T-helper 2 cell treated with Interferon-gamma antibody and Interleukin-4, amounts not matched to agents 5 μg/mL and 100 μg/mL, for 36 hours (primary cell): ENCODE measurements at regions not wholly inside any gene's neighbourhood (a gene's known extent, or its start where the extent isn't known, plus 50 kb on each side); places are given as distances from the start of the nearest gene placed in this dataset.

Experiments used
- DNase-seq: peaks from one replicate; pipeline ENCODE4 v3.0.0; 2021; ENCODE audit warnings: low spot score
- H3K27ac Mint-ChIP-seq: one replicate; pipeline ENCODE4 v1.8.0; 2021; ENCODE audit warnings: mild to moderate bottlenecking, mixed read lengths
- H3K27me3 Mint-ChIP-seq: one replicate; pipeline ENCODE4 v1.8.0; 2021; ENCODE audit warnings: low read depth, mixed read lengths
- H3K36me3 Mint-ChIP-seq: one replicate; pipeline ENCODE4 v1.8.0; 2021; ENCODE audit warnings: low read depth, mixed read lengths
- H3K4me1 Mint-ChIP-seq: one replicate; pipeline ENCODE4 v1.8.0; 2021; ENCODE audit warnings: low read depth, mixed read lengths
- H3K4me3 Mint-ChIP-seq: one replicate; pipeline ENCODE4 v1.8.0; 2022; ENCODE audit warnings: mild to moderate bottlenecking, moderate library complexity, mixed read lengths
- H3K9me3 Mint-ChIP-seq: one replicate; pipeline ENCODE4 v1.8.0; 2021; ENCODE audit warnings: mixed read lengths

DNA sequence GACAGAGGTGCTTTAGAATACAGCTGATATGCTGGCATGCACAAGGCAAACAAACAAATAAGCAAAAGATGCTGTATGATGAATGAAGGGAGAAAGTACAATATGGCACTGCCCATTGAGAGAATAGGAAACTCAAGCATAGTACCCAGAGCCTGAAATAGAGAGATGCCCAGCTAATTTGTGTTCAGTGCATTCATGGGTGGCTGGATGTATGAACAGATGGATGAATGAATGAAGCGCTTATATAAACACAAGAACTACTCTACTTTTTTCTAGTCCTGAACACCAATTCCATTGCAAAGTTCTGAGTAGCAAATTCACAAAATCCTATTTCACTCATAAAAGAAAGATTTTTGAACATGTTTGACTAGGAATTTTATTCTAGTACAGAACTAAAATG, 756.3 kb downstream of the SATB2 start:
- Mint-ChIP-seq H3K27me3 (no peaks in the 10 kb centered on the region), H3K36me3 (no peaks in the 10 kb centered on the region), H3K4me3 (no peak overlapping the region), H3K9me3 (no peaks in the 10 kb centered on the region), H3K4me1 (no peaks in the 10 kb centered on the region), H3K27ac (no peak overlapping the region)
- no peak for DNase-seq

DNA sequence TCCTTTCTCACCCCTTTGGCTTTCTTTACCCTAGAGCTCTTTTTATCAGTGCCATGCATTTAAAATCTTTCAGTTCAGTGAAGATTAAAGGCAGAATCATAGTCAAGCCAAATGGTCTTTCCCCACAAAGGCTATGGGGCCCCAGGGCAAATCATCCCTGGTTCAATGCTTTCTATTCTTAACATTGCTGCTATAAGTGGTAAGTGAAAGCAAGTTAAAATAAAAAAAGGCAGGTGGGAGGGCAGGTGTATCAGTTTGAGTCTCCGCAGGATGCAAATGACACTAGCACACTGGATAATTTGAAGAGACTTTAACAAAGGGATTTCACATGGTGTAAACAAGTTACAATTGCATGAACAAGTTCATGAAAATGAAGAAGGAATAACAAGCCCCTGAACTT, 757.4 kb downstream of the SATB2 start:
- no peak overlapping the region for H3K27ac Mint-ChIP-seq
- no peaks in the 10 kb centered on the region for H3K9me3 Mint-ChIP-seq
- no peaks in the 10 kb centered on the region for H3K27me3 Mint-ChIP-seq
- no peaks in the 10 kb centered on the region for H3K36me3 Mint-ChIP-seq
- H3K4me3 Mint-ChIP-seq: no peak overlapping the region
- H3K4me1 Mint-ChIP-seq: no peaks in the 10 kb centered on the region
- DNase-seq: no peak

DNA sequence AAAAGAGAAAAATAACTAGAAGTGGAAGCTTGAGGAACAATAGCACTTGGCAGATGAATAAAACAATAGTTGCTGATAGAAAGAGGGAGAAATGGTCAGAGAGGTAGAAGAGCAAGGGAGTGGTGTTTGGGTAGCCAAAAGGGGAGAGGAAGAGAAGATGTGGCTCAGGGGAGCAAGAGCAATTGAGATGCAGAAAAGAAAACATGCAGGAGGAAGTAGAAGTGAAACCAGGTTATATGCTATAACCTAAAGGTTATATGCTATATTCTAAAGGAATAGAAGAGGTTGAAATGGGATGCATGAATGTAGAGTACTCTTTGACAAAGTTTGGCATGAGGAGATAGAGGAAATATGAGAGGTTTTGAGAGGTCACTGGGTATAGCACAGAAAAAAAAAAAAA, 759.5 kb downstream of the SATB2 start:
- Mint-ChIP-seq H3K9me3 (no peaks in the 10 kb centered on the region), H3K27me3 (no peaks in the 10 kb centered on the region), H3K27ac (no peak overlapping the region), H3K4me3 (no peak overlapping the region), H3K36me3 (no peaks in the 10 kb centered on the region), H3K4me1 (no peaks in the 10 kb centered on the region)
- no peak for DNase-seq

DNA sequence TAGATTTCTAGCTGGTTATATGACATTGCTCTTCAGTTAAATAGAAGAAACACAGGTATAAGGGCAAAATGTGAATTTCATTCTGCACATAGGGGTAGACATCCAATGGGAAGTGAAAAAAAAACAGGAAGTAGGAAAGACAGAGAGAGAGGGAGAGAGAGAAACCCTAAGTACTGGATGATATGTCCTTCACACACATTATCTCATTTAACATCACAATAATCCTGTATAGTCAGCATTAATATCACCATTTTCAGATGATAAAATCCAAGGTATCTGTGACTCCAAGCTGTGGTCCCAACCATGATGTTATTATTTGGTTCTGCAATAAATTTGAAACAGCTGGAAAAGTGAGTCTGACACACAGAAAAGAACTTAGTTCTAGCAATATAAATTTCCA, 759.9 kb downstream of the SATB2 start:
- DNase-seq: no peak
- no peaks in the 10 kb centered on the region for H3K27me3 Mint-ChIP-seq
- H3K27ac Mint-ChIP-seq: no peak overlapping the region
- no peaks in the 10 kb centered on the region for H3K36me3 Mint-ChIP-seq
- no peaks in the 10 kb centered on the region for H3K9me3 Mint-ChIP-seq
- no peaks in the 10 kb centered on the region for H3K4me1 Mint-ChIP-seq
- no peak overlapping the region for H3K4me3 Mint-ChIP-seq

DNA sequence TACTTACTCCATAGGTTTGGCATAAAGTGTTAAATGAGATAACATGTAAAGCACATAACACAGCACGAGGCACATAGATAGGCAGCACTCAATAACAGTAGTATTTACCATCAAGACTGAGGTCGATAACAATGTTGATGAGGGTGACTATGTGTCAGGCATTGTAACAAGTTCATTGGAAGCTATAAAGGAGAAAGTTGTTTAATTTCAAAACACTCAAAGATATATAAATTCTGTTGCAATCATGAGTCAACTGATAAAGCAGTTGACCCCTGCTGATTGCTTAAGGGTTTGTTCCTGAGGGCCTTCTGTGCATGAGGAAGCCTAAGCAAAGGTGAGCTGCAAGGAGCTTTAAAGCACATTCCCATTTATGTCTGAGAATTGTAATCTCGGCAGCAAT, 760.5 kb downstream of the SATB2 start:
- no peaks in the 10 kb centered on the region for H3K9me3 Mint-ChIP-seq
- DNase-seq: no peak
- no peaks in the 10 kb centered on the region for H3K36me3 Mint-ChIP-seq
- H3K27me3 Mint-ChIP-seq: no peaks in the 10 kb centered on the region
- no peaks in the 10 kb centered on the region for H3K4me1 Mint-ChIP-seq
- H3K4me3 Mint-ChIP-seq: no peak overlapping the region
- no peak overlapping the region for H3K27ac Mint-ChIP-seq

DNA sequence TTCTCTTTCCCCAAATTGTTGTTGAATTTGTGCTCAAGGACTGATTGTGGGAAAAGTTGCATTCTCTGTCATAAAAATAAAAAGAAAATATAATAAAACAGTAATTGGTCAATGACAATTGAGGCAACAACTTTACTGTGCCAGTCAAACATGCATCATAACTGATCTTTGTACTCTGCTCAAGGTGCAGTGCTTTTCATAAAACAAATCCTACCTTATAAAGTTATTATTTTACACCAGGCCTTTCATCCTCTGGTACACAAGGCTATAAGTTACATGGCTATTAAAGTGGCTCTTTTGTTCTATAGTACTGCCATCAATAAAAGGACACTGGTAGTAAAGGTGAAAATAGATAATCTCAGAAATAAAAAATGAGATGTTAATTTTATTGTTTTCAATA, 761.9 kb downstream of the SATB2 start:
- Mint-ChIP-seq H3K36me3 (no peaks in the 10 kb centered on the region), H3K4me3 (no peak overlapping the region)

DNA sequence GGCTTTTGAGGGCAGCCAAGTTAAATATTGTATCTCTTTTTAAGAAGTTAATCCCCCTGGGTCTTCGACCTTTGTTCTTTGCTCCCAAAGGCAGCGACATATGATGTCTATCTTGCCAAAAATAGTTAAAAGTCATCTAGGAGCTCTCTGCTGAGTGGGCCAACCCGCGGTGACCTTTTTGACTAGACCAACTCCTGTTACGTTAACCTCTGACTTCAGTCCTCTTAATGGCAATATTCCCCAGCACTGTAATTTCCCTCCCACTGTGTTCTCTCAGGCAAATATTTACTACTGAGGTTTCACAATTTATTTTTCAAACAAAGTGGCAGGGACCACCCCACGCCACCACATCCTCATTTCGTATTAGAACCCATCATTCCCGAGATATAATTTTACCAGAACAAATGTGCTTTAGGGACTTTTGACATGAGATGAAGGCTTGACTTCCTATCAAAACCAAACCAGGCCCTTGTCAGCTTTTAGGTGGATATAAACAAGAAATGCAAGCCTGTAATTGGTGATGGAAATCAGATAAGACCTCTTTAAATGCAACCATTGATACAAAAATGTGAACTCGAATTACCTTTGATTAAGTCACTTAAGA, 764.7 kb downstream of the SATB2 start:
- DNase-seq: no peak
- H3K27ac Mint-ChIP-seq: no peak overlapping the region

More for the DNA sequence above, 761.9 kb downstream of the SATB2 start:
- Mint-ChIP-seq H3K27me3 (no peaks in the 10 kb centered on the region), H3K27ac (no peak overlapping the region), H3K9me3 (no peaks in the 10 kb centered on the region), H3K4me1 (no peaks in the 10 kb centered on the region)
- no peak for DNase-seq

DNA sequence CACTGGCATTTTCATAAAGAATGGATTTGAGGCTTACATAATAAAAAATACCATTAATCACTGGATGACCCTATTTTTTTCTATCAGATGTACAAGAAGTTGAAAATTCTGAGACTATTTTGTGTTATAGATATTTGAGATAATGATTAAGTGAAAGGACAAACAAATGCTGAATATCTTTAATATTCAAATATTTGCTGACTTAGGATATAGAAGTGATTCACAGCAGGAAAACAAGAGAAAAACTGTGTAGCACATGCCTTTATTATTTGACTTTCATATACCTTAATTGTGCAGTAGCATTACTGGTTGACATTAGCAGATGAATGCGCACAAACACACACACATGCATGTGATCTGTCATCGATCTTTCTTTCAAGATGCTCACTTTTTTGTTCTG, 766.5 kb downstream of the SATB2 start:
- Mint-ChIP-seq H3K9me3 (no peaks in the 10 kb centered on the region), H3K36me3 (no peaks in the 10 kb centered on the region)

More for the DNA sequence above, 764.7 kb downstream of the SATB2 start:
- no peaks in the 10 kb centered on the region for H3K4me1 Mint-ChIP-seq
- H3K36me3 Mint-ChIP-seq: no peaks in the 10 kb centered on the region
- no peaks in the 10 kb centered on the region for H3K27me3 Mint-ChIP-seq
- H3K9me3 Mint-ChIP-seq: no peaks in the 10 kb centered on the region
- H3K4me3 Mint-ChIP-seq: no peak overlapping the region

DNA sequence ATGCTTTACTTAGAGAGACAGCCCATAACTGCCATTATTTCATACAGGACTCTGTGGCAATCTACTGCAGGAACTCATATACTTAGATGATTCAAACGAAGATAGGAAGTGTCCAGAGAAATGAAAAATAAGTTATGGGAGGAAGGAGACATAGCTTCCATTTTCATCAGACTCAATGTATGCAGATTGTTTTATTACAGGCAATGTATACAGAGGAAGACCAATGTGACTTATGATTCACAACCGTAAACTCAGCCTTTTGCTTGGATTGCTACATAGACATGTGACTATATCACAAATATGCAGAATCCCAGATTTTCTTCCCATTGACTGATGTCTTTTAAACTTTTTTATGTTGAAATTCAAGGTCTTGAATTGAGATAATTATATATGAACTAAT, 793.4 kb downstream of the SATB2 start:
- Mint-ChIP-seq H3K4me1 (no peaks in the 10 kb centered on the region), H3K27ac (no peak overlapping the region), H3K36me3 (no peaks in the 10 kb centered on the region), H3K27me3 (no peaks in the 10 kb centered on the region), H3K4me3 (no peak overlapping the region), H3K9me3 (no peaks in the 10 kb centered on the region)
- no peak for DNase-seq

More for the DNA sequence above, 766.5 kb downstream of the SATB2 start:
- Mint-ChIP-seq H3K27me3 (no peaks in the 10 kb centered on the region), H3K27ac (no peak overlapping the region), H3K4me3 (no peak overlapping the region), H3K4me1 (no peaks in the 10 kb centered on the region)
- no peak for DNase-seq

DNA sequence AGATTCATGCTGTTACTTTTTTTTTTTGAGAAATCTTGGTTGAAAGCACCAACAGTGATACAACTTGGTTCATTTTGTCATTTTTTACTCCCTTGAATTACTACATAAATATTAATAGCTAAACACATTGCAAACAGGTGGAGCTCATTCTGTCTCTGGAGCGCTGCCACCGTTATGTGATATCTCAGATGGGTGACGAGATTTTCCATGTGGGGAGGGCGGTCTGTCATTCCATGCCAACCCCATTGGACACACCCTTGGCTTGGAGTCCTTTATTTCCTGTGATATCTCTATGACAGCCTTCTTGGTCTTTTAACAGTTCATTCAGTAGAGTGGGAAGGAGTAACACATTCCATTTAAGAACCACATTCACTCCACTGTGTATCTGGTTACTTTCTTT, 794.8 kb downstream of the SATB2 start:
- Mint-ChIP-seq H3K4me3 (no peak overlapping the region), H3K27me3 (no peaks in the 10 kb centered on the region), H3K9me3 (no peaks in the 10 kb centered on the region), H3K27ac (no peak overlapping the region), H3K4me1 (no peaks in the 10 kb centered on the region), H3K36me3 (no peaks in the 10 kb centered on the region)
- no peak for DNase-seq

DNA sequence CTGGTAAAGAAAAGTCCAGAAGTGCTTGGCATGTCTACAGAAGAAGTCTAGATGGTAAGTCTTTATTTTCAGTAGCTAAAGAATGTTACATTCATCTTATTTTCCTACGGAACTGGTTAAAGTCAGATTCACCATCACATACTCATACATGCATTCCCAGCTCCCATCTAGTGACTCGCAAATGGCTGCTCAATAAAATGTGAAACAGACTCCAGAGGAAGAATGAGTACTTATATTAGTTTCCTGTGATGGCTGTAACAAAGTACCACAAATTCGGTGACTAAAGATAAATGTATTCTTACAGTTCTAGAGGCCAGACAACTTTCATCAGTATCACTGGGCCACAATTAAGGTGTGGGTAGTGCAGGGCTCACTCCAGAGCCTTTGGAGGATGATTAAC, 797.2 kb downstream of the SATB2 start:
- no peaks in the 10 kb centered on the region for H3K9me3 Mint-ChIP-seq
- no peak overlapping the region for H3K27ac Mint-ChIP-seq
- no peaks in the 10 kb centered on the region for H3K36me3 Mint-ChIP-seq
- H3K4me3 Mint-ChIP-seq: no peak overlapping the region
- no peak for DNase-seq
- no peaks in the 10 kb centered on the region for H3K4me1 Mint-ChIP-seq
- no peaks in the 10 kb centered on the region for H3K27me3 Mint-ChIP-seq

DNA sequence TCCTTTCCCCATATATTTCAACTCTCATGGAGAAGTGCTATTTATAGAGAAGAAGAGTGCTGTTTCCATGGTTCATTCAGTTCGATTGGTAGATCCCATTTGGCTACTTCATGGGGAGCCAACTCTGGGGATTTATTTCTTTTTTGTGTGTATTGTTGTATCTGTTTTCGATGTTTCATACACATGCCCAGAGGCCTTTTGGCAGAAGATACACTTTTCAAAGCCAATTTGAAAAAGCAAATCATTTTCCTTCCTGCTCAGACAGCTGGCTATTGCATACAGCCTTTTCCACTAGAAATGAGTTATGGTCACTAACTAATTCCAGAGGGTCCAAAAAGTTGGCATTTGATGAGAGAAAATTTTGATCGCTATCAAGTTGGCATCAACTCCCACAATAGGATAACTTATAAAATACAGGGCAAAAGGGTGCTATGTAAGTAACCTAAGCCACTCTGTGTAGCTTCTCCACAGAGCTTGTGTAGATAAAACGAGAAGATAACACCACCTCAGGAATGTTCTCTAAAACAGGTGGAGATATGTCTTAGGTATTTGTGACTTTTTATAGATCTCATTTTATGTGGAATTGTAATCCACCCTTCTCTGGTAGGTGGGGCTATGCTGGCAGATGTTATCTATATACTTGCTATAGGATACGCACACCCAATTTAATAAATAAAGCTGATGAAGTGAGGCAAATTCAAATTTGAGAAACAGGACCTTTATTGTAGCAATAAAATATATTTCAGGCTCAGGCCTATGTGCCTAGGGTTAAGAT, 798.5 kb downstream of the SATB2 start:
- Mint-ChIP-seq H3K4me3 (no peak overlapping the region), H3K27me3 (no peaks in the 10 kb centered on the region), H3K9me3 (no peaks in the 10 kb centered on the region), H3K4me1 (no peaks in the 10 kb centered on the region), H3K27ac (no peak overlapping the region), H3K36me3 (no peaks in the 10 kb centered on the region)
- DNase-seq: no peak

DNA sequence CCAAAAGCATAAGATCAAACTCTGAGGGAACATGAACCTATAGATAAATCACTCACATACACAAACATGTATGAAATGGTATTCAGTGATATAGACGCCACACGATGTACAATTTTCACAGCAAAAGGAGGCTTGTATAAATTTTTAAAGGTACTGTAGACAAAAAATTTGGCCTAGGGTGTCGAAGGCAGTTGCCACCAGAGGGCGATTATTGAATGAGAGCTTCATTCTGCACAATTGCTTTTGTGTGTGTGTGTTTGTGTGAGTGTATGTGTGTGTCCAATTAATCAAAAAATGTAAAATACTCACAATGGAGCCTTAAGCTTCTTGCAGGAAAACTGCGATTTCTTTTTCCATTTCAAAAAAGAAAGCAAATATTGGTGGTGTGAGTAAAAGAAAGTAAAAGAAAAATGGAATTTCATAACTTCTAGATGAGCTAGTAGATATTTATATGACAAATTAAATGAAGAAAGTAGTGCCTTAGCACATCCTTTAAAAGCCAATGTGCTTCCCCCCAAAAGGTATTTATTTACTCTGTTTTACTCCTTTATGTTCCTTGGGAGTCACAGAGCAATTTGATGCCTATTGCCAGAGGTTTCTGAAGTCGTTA, 800.1 kb downstream of the SATB2 start:
- H3K4me3 Mint-ChIP-seq: no peak overlapping the region
- no peaks in the 10 kb centered on the region for H3K36me3 Mint-ChIP-seq
- DNase-seq: no peak
- H3K27ac Mint-ChIP-seq: no peak overlapping the region
- no peaks in the 10 kb centered on the region for H3K9me3 Mint-ChIP-seq
- H3K27me3 Mint-ChIP-seq: no peaks in the 10 kb centered on the region
- no peaks in the 10 kb centered on the region for H3K4me1 Mint-ChIP-seq

DNA sequence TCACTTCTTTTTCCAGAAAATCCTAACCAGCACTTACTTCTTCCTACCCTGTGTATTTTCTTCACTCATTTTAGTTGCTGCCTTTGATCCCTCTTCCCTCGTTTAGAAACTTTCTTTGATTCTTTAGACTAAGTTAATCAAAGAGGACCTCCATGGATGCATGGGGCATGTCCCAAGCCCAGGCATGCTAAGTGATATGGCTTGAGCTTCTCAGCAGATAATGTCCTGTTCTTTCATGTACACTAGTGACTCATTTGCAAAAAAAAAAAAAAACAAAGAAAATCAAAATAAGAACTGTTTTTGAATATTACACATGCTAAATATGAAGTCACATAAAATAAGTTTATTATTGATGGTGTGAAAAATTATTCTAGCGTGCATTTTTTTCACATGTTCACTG, 800.9 kb downstream of the SATB2 start:
- Mint-ChIP-seq H3K36me3 (no peaks in the 10 kb centered on the region), H3K27me3 (no peaks in the 10 kb centered on the region), H3K27ac (no peak overlapping the region), H3K9me3 (no peaks in the 10 kb centered on the region), H3K4me1 (no peaks in the 10 kb centered on the region), H3K4me3 (no peak overlapping the region)
- no peak for DNase-seq
